Neural crest cell (in vitro differentiated cells): ENCODE measurements at regions not wholly inside any gene's neighbourhood (a gene's known extent, or its start where the extent isn't known, plus 50 kb on each side); places are given as distances from the start of the nearest gene placed in this dataset.
"Not testable (repeated sequence)": the region's sequence is repeated elsewhere in the genome, so short reads cannot be mapped to it uniquely, and the experiment has no call there.

Source experiments
- DNase-seq: peaks from one replicate; pipeline ENCODE4 v3.0.0; 2021; ENCODE audit warnings: low read depth, mixed read lengths, low spot score
- H3K27ac Mint-ChIP-seq: one replicate; pipeline ENCODE4 v1.8.0; 2021; ENCODE audit warnings: mild to moderate bottlenecking, mixed read lengths; ENCODE audit not compliant: unreplicated experiment
- H3K27me3 Mint-ChIP-seq: 2 replicates; pipeline ENCODE4 v1.8.0; 2021; ENCODE audit warnings: low read depth, mild to moderate bottlenecking, mixed read lengths
- H3K36me3 Mint-ChIP-seq: 2 replicates; pipeline ENCODE4 v1.8.0; 2021; ENCODE audit warnings: low read depth, mild to moderate bottlenecking, mixed read lengths
- H3K4me1 Mint-ChIP-seq: 2 replicates; pipeline ENCODE4 v1.8.0; 2021; ENCODE audit warnings: mixed read lengths
- H3K4me3 Mint-ChIP-seq: one replicate; pipeline ENCODE4 v1.8.0; 2021; ENCODE audit warnings: mild to moderate bottlenecking, mixed read lengths
- H3K9me3 Mint-ChIP-seq: 2 replicates; pipeline ENCODE4 v1.8.0; 2021; ENCODE audit warnings: mixed read lengths
- TF ChIP-seq, protein P1 (sequence below): fragments of 200-600 bp; sonication (generic); conservative IDR thresholded peaks from 2 replicates; pipeline ENCODE4 v1.5.0; 2021; ENCODE audit warnings: antibody characterized with exemption, mild to moderate bottlenecking

DNA sequence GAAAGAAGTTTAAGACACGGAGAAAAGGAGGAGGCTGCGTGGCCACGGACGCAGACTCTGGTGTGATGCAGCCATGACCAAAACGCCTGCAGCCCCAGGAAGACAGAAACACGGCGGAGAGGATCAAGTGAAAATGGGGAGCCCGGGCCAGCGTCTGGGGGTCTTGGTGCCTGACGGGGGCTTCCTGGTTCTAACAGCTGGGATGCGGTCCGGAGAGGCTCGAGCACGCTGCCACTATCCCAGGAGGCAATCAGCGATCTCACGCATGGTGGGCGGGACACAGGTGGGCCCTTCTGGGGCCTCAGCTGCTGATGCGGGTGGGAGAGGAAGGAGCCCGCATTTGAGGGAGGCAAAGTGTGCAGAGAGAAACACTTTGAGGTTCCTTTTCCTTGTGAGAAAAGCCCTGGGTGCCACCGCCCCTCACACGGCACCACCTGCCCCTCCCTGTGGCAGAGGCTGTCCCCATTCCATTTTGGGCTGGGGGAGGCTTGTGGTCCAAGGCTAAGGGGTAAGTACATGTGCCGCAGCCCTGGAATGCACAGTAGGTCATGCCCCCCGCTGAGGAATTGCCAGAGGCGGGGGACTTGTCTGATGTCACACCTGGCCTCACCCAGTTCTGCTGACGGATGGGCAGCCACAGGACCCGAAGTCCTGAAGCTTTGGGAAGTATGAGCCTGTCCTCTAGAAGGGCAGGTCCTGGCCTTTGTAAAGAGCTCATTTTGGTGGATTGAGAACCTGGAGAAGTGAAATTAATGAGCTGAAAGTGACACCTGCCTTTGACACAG, 121.7 kb upstream of the ZNF469 start:
- DNase-seq, H3K4me3 Mint-ChIP-seq, H3K27me3 Mint-ChIP-seq, H3K36me3 Mint-ChIP-seq, H3K9me3 Mint-ChIP-seq, H3K27ac Mint-ChIP-seq: not testable (repeated sequence)
- peaks cover 29% of the 10 kb centered on the region for H3K4me1 Mint-ChIP-seq

DNA sequence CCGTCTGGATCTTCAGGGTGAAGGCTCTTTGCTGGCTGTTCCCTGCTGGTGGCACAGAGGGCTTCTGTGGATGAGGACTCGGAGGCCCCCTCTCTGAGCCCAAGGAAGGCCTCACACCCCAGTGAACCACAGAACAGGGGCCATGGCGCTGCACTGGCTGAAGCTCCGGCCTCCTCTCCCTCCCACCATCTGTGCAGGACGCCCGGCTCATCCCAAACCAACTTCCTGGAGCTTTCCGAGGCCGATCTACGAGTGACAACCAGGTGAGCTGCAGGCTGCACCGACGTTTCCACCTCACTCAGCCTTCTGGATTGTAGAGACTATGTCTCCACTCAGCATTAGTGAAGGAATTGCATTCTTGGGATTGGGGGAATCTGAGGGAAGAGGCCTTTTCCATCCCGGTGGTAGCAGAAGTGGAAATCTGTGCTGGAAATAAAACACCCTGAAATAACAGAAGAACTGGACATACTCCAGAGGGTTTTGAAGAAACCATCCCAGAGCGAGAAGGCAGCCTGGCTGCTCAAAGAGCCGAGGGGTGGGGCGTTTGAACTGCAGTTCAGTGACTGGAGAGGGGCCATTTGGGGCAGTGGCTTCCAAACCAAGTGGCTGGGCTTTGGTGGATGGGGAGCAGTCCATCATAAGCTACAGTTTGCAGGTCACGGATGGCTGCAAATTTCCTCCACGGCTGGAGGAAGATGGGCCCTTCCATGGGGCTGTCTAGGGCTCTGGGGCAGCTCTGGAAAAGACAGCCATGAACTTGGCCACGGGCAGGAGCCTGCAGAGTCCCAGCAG, 120.7 kb upstream of the ZNF469 start:
- not testable (repeated sequence) for DNase-seq, H3K27ac Mint-ChIP-seq, H3K36me3 Mint-ChIP-seq, H3K4me3 Mint-ChIP-seq, H3K27me3 Mint-ChIP-seq, H3K9me3 Mint-ChIP-seq
- H3K4me1 Mint-ChIP-seq: peaks cover 29% of the 10 kb centered on the region

DNA sequence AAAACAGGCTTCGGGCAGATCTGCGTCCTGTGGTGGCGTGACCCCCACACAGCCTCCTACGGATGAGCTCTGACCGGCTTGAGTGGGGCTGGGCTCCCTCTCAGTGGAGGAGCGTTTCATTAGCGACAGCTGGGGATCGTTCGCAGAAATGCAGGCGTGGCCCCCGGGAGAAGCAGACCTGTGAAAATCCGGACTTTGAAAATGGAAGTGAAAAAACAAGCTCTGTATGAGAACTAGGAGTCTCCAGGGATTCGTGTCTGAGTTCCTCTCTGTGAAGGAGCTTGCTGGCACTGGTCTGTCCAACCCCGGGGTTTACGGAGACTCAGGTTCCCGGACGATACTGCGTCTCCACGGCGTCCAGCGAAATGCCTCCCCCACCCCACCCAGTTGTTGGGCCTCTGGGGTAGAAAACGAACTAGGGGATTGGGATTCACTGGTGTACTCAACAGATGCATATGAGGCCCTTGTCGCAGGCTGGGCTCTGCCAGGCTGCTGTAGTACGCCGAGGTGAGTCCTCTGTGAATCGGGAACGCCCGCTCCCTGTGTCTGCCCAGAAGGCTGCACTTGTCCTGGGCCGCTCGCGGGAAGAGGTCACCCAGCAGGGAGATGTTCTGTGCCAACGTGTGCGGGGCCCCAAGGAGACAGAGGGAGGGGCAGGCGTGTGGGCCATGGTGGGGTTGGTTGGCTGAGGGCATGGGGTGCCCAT, 119.7 kb upstream of the ZNF469 start:
- H3K36me3 Mint-ChIP-seq, H3K9me3 Mint-ChIP-seq, H3K4me3 Mint-ChIP-seq, DNase-seq, H3K27me3 Mint-ChIP-seq, H3K27ac Mint-ChIP-seq: not testable (repeated sequence)
- peaks cover 22% of the 10 kb centered on the region for H3K4me1 Mint-ChIP-seq

DNA sequence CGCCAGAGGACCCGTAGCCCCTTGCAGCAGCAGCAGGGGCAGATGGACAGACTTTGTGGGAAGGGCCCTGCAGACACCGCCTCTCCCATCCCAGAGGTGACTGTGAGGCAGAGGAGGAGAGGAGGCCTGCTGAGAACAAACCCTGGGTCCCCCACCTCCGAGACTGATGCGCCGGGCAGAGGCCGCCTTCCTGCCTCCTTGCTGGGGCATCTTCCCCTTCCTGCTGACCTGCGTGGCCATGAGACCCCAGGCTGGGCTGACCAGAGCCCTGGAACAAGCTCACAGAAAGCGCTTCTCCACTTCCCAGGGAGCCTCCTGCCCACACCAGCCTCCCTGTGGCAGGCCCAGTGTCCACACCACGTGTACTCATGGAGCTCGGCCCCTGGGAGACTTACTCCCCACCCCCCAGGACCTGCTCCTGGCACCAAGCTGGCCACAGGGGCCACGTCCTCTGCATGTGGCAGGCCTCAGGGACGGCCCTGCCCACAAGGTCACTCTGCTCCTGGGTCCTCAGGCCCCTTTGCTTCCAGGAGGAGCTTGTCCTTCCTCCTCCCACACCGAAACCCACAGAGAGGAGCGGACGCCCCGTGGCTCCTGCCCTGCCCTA, 119.0 kb upstream of the ZNF469 start:
- peaks cover 17% of the 10 kb centered on the region for H3K4me1 Mint-ChIP-seq
- H3K27ac Mint-ChIP-seq, H3K4me3 Mint-ChIP-seq, H3K36me3 Mint-ChIP-seq, H3K27me3 Mint-ChIP-seq, DNase-seq, H3K9me3 Mint-ChIP-seq: not testable (repeated sequence)

DNA sequence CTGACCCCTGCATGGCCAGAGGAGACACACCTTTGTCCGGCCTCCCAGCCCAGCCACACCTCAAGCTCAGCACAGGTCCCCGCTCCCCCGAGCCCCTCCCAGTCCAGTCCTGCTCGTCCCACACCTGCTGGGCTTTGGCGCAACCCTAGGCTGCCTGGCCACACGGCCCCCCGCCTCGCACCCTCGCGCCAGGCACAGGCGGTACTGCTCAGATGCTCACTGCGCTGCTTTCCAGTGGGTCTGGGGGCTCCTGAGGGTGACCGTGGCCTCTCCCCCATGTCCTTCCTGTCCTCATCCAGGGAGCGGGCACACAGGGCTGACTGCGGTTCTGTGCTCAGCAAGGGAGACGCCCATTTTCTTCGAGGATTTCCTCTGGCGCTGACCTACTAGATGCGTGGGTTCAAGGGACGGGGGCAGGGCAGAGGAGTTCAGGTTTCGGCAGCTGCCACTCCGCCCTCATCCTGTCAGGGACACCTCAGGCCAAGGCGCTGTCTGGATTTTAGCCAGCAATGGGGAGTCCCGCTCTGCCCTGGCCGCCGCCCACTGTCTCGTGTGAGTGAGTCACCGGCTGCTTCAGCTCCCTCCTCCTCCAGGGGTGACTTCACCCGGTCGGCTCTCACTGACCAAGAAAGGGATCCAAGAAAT, 118.0 kb upstream of the ZNF469 start:
- TF ChIP-seq, protein P1, sequence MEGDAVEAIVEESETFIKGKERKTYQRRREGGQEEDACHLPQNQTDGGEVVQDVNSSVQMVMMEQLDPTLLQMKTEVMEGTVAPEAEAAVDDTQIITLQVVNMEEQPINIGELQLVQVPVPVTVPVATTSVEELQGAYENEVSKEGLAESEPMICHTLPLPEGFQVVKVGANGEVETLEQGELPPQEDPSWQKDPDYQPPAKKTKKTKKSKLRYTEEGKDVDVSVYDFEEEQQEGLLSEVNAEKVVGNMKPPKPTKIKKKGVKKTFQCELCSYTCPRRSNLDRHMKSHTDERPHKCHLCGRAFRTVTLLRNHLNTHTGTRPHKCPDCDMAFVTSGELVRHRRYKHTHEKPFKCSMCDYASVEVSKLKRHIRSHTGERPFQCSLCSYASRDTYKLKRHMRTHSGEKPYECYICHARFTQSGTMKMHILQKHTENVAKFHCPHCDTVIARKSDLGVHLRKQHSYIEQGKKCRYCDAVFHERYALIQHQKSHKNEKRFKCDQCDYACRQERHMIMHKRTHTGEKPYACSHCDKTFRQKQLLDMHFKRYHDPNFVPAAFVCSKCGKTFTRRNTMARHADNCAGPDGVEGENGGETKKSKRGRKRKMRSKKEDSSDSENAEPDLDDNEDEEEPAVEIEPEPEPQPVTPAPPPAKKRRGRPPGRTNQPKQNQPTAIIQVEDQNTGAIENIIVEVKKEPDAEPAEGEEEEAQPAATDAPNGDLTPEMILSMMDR: no peak
- Mint-ChIP-seq H3K4me1 (peaks cover 10% of the 10 kb centered on the region), H3K4me3 (no peak overlapping the region), H3K9me3 (no peaks in the 10 kb centered on the region), H3K27me3 (peaks cover 4% of the 10 kb centered on the region), H3K36me3 (no peaks in the 10 kb centered on the region), H3K27ac (no peak overlapping the region)
- no peak for DNase-seq

DNA sequence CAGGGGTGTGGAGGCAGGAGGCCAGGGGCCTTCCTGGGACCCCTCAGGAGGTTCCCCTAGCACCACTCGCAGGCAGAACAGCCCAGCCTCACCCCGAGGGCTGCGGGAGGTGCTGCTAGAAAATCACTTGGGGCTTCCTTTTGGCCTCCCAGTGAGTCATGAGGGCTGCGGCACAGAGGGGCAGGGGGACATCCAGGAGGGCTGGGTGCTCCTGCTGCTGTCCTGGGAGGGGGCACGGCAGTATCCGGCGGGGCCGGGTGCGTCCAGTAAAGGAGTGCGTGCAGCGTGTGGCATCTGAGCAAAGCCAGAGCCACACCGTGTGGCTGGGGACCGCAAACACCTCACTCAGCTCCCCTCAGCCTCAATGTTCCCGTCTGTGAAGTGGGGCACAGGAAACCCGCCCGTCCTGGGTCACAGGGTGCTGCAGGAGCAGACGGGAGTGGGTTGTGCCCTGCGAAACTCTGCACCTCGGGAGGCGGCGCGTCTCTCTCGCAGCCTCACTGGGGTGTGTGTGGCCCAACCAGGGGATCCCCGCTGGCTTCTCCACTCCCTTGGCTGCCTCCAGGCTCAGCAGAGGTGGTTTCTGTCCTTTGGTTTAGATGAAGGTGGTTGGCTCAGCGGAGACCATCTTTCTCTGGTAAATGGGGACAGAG, 117.3 kb upstream of the ZNF469 start:
- not testable (repeated sequence) for H3K27ac Mint-ChIP-seq, H3K9me3 Mint-ChIP-seq, DNase-seq, H3K27me3 Mint-ChIP-seq, H3K36me3 Mint-ChIP-seq, H3K4me3 Mint-ChIP-seq, H3K4me1 Mint-ChIP-seq

DNA sequence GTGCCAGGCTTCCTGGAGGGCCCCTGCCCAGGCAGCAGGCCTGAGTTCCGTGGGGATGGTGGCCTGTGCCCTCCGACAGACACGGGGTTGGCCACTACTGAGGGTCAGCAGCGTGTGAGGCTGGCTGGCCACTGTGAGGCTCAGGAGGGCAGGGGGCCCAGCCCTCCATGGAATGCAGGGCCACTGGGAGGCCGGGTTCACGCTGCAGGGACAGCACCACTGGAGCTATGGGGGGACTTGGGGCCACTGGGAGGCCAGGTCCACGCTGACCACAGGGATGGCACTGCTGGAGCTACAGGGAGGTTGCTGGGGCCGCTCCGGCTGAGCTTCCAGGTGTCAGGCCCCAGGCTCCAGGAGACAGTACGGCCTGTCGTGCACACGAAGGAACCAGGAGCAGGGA, 116.7 kb upstream of the ZNF469 start:
- H3K27me3 Mint-ChIP-seq, H3K27ac Mint-ChIP-seq, H3K9me3 Mint-ChIP-seq, H3K4me3 Mint-ChIP-seq, H3K4me1 Mint-ChIP-seq, H3K36me3 Mint-ChIP-seq, DNase-seq: not testable (repeated sequence)

DNA sequence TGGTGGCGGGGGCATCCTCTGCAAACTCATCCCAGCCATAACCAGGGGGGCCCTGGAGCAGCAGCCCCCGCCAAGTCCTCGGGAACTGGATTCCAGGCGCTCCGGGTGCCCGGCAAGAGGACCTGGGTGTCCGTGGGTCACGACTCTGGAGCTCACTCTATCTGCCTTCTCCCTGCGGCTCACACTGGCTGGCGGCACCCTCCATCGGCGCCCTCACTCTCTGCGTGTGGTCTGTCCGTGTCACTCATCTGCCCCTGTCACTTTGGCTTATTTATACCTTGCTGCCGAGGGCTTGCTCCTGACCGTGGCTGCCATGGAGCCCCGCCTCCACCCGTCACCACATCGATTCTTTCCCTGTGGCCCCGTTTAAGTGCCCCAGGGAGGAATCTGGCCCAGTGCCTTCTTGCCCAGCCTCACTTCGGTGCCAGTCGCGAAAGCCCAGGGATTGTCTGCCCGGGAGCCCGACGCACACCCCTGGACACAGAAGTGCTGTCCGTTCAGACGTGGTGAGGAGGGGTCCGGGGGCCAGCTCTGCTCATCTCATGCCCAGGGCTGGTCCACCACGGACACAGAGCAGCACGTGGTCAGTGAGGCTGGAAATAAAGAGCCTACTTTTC, 115.7 kb upstream of the ZNF469 start:
- H3K27ac Mint-ChIP-seq, H3K36me3 Mint-ChIP-seq, H3K27me3 Mint-ChIP-seq, H3K4me3 Mint-ChIP-seq, DNase-seq, H3K4me1 Mint-ChIP-seq, H3K9me3 Mint-ChIP-seq: not testable (repeated sequence)

DNA sequence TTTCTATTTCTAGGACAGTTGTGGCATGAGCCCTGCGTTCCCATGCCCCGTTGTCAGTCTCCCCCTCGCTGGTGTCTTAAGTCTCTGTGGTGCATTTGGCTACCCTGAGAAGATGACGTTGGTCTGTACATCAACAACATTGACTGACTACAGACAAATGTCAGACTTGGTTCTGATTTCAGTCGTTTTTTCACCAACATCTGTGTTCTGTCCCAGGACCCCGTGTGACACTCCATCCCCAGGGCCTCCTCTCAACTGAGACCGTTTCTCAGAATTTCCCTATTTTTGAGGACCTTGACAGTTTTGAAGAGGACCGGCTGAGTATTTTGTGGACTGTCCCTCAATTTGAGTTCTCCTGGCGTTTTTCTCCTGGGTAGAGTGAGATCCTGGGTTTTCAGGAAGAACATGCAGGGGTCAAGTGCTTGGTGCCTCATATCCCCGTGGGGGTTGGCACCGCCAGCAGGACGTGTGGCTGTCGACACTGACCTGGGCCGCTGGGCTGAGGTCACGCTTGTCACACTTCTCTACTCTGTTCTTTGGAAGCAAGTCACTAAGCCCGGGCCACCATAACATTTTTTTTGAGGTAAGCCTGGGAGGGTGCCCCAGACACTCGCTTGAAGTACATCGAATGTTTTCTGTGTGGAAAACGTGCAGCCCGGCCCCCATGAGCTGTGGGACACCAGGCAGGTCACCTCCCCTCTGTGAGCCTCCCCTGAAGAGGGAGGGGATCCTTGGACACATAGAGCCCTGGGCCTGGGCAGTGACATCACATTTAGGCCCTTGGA, 114.4 kb upstream of the ZNF469 start:
- not testable (repeated sequence) for H3K4me1 Mint-ChIP-seq, H3K36me3 Mint-ChIP-seq, DNase-seq, H3K9me3 Mint-ChIP-seq, H3K27me3 Mint-ChIP-seq, H3K27ac Mint-ChIP-seq, H3K4me3 Mint-ChIP-seq

DNA sequence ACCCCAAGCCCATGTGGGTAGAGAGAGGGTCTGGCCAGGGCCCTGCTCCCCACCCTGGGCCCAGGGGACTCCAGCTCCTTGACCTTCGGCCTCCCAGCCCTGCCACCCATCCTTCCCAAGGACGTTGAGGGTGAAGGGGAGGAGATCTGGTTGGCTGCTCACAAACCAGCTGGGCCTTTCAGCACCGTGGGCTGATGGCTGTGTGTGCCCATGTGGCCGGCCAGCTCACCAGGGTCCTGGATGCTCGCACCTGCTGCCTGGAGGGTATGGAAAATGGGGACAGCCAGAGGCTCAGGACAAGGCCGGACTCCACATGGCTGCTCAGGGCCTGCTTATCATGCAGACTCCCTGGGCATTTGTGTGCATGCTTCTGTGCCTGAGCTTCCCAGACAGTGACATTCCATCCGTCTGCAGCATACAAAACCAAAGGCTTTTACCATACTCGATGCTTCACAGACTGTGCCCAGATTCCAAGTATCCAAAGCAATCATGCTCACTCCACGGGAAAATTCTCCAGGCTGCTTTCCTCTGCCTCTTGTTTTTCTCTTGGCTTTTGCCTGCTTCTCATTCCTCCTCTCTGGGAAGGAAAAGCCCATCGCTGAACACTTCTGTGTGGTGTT, 112.5 kb upstream of the ZNF469 start:
- H3K27ac Mint-ChIP-seq, H3K36me3 Mint-ChIP-seq, H3K9me3 Mint-ChIP-seq, H3K4me1 Mint-ChIP-seq, DNase-seq, H3K4me3 Mint-ChIP-seq, H3K27me3 Mint-ChIP-seq: not testable (repeated sequence)
